Choroid plexus epithelial cell (primary cell): ENCODE measurements at regions not wholly inside any gene's neighbourhood (a gene's known extent, or its start where the extent isn't known, plus 50 kb on each side); places are given as distances from the start of the nearest gene placed in this dataset.

Experiments used
- DNase-seq: peaks from one replicate; pipeline ENCODE4 v3.0.0-alpha.2; 2010; ENCODE audit warnings: low read depth
- H3K4me3 ChIP-seq: 2 replicates; pipeline ENCODE4 v1.5.1; 2011; ENCODE audit warnings: low read depth, mild to moderate bottlenecking, control low read depth, low read length, moderate library complexity
- CTCF ChIP-seq: conservative IDR thresholded peaks from 2 replicates; pipeline ENCODE4 v1.5.1; 2011; ENCODE audit warnings: low read depth, mild to moderate bottlenecking, control low read depth, inconsistent platforms, low read length, moderate library complexity

- DNase-seq = no peak
- TF ChIP-seq CTCF = no peak
Observed at GRCh38 chr16:51641191-51641765, 490.2 kb upstream of the SALL1 start.

GRCh38 chr16:51640196-51640595 is 489.1 kb upstream of the SALL1 start:
- no peak for DNase-seq
- TF ChIP-seq CTCF = no peak
- no peak overlapping the region for H3K4me3 ChIP-seq

More at GRCh38 chr16:51641191-51641765, 490.2 kb upstream of the SALL1 start:
- H3K4me3 ChIP-seq = no peak overlapping the region

GRCh38 chr16:51638339-51639135 is 487.5 kb upstream of the SALL1 start:
- no peak overlapping the region for H3K4me3 ChIP-seq
- no peak for TF ChIP-seq CTCF
- peak; percentile 8 for DNase-seq

GRCh38 chr16:51637770-51638094 is 486.7 kb upstream of the SALL1 start:
- TF ChIP-seq CTCF = no peak
- peak; percentile 5 for DNase-seq
- H3K4me3 ChIP-seq = peak overlapping the region; percentile 18

GRCh38 chr16:51636920-51637769 is 486.1 kb upstream of the SALL1 start:
- no peak for DNase-seq
- H3K4me3 ChIP-seq = peak overlapping the region; percentile 18
- no peak for TF ChIP-seq CTCF

- no peak for TF ChIP-seq CTCF
- no peak for DNase-seq
Observed at GRCh38 chr16:51635181-51635580, 484.1 kb upstream of the SALL1 start.

More at GRCh38 chr16:51635181-51635580, 484.1 kb upstream of the SALL1 start:
- no peak overlapping the region for H3K4me3 ChIP-seq
